ENCODE measurements at regions not wholly inside any gene's neighbourhood (a gene's known extent, or its start where the extent isn't known, plus 50 kb on each side); places are given as distances from the start of the nearest gene placed in this dataset.
A peak's percentile ranks its signal among the peaks of the same experiment; 100 is the strongest.

- Histone ChIP-seq H3K36me3 (no peaks in the 10 kb centered on the region), H3K27me3 (no peaks in the 10 kb centered on the region), H3K9me3 (ENCODE audit: low read depth) (no peaks in the 10 kb centered on the region), H3K27ac (no peak overlapping the region), H3K4me1 (ENCODE audit: low read depth) (peaks cover 5% of the 10 kb centered on the region), H3K4me3 (no peak overlapping the region)
- no peak for DNase-seq (ENCODE audit: low read depth in 1 of 2, low spot score in 1 of 2)
- no peak for TF ChIP-seq CTCF (IDR thresholded peaks at IDR 0.05; ENCODE audit: low read depth, low read length)
These were observed 151.3 kb upstream of the NCK2 start for GRCh38 chr2:105593221-105593967.

GRCh38 chr2:105592288-105592687, 152.4 kb upstream of the NCK2 start:
- TF ChIP-seq CTCF (IDR thresholded peaks at IDR 0.05; ENCODE audit: low read depth, low read length) = no peak
- peaks cover 5% of the 10 kb centered on the region for H3K4me1 ChIP-seq (ENCODE audit: low read depth)

GRCh38 chr2:105590780-105591660, 153.7 kb upstream of the NCK2 start:
- Histone ChIP-seq H3K27me3 (no peaks in the 10 kb centered on the region), H3K27ac (no peak overlapping the region), H3K36me3 (no peaks in the 10 kb centered on the region), H3K9me3 (ENCODE audit: low read depth) (no peaks in the 10 kb centered on the region), H3K4me1 (ENCODE audit: low read depth) (peaks cover 5% of the 10 kb centered on the region), H3K4me3 (no peak overlapping the region)
- TF ChIP-seq CTCF (IDR thresholded peaks at IDR 0.05; ENCODE audit: low read depth, low read length) = no peak
- no peak for DNase-seq (ENCODE audit: low read depth in 1 of 2, low spot score in 1 of 2)

More at GRCh38 chr2:105592288-105592687, 152.4 kb upstream of the NCK2 start:
- Histone ChIP-seq H3K9me3 (ENCODE audit: low read depth) (no peaks in the 10 kb centered on the region), H3K27ac (no peak overlapping the region), H3K36me3 (no peaks in the 10 kb centered on the region), H3K27me3 (no peaks in the 10 kb centered on the region), H3K4me3 (no peak overlapping the region)
- DNase-seq (ENCODE audit: low read depth in 1 of 2, low spot score in 1 of 2) = peak in 1 of 2 donors; percentile 78

- Histone ChIP-seq H3K9me3 (ENCODE audit: low read depth) (no peaks in the 10 kb centered on the region), H3K27ac (no peak overlapping the region), H3K4me3 (no peak overlapping the region), H3K4me1 (ENCODE audit: low read depth) (peaks cover 5% of the 10 kb centered on the region), H3K36me3 (no peaks in the 10 kb centered on the region), H3K27me3 (no peaks in the 10 kb centered on the region)
- DNase-seq (ENCODE audit: low read depth in 1 of 2, low spot score in 1 of 2) = no peak
- no peak for TF ChIP-seq CTCF (IDR thresholded peaks at IDR 0.05; ENCODE audit: low read depth, low read length)
These were observed 156.1 kb upstream of the NCK2 start for GRCh38 chr2:105588581-105588980.

- H3K36me3 ChIP-seq = no peaks in the 10 kb centered on the region
- H3K4me1 ChIP-seq (ENCODE audit: low read depth) = peaks cover 5% of the 10 kb centered on the region
- H3K4me3 ChIP-seq = no peak overlapping the region
- H3K9me3 ChIP-seq (ENCODE audit: low read depth) = no peaks in the 10 kb centered on the region
- TF ChIP-seq CTCF (IDR thresholded peaks at IDR 0.05; ENCODE audit: low read depth, low read length) = no peak
- H3K27me3 ChIP-seq = no peaks in the 10 kb centered on the region
- DNase-seq (ENCODE audit: low read depth in 1 of 2, low spot score in 1 of 2) = no peak
- H3K27ac ChIP-seq = no peak overlapping the region
These were observed 157.1 kb upstream of the NCK2 start for GRCh38 chr2:105587637-105588036.

Data from cardiac muscle cell (in vitro differentiated cells and primary cell).